ENCODE measurements at regions not wholly inside any gene's neighbourhood (a gene's known extent, or its start where the extent isn't known, plus 50 kb on each side); places are given as distances from the start of the nearest gene placed in this dataset.

GRCh38 chr5:168056499-168057182, 234.8 kb upstream of the WWC1 start:
- no peak for DNase-seq (ENCODE audit: low spot score)

GRCh38 chr5:168057905-168058304, 233.5 kb upstream of the WWC1 start:
- no peak for DNase-seq (ENCODE audit: low spot score)

- DNase-seq (ENCODE audit: low spot score): no peak
Measured at GRCh38 chr5:168059131-168059530, 232.3 kb upstream of the WWC1 start.

GRCh38 chr5:168062239-168062638, 229.2 kb upstream of the WWC1 start:
- no peak for DNase-seq (ENCODE audit: low spot score)

- DNase-seq (ENCODE audit: low spot score): no peak
Measured at GRCh38 chr5:168064457-168064856, 227.0 kb upstream of the WWC1 start.

GRCh38 chr5:168064933-168065622, 226.4 kb upstream of the WWC1 start:
- no peak for DNase-seq (ENCODE audit: low spot score)

- DNase-seq (ENCODE audit: low spot score): no peak
Measured at GRCh38 chr5:168066536-168067208, 224.8 kb upstream of the WWC1 start.

- DNase-seq (ENCODE audit: low spot score): no peak
Measured at GRCh38 chr5:168070761-168071160, 220.7 kb upstream of the WWC1 start.

GRCh38 chr5:168072665-168073064, 218.8 kb upstream of the WWC1 start:
- DNase-seq (ENCODE audit: low spot score): no peak

- no peak for DNase-seq (ENCODE audit: low spot score)
Measured at GRCh38 chr5:168073311-168073710, 218.1 kb upstream of the WWC1 start.

- no peak for DNase-seq (ENCODE audit: low spot score)
Measured at GRCh38 chr5:168073991-168074800, 217.2 kb upstream of the WWC1 start.

- no peak for DNase-seq (ENCODE audit: low spot score)
Measured at GRCh38 chr5:168075387-168075786, 216.1 kb upstream of the WWC1 start.

- DNase-seq (ENCODE audit: low spot score): no peak
Measured at GRCh38 chr5:168076561-168076991, 214.9 kb upstream of the WWC1 start.

GRCh38 chr5:168085261-168086031, 206.0 kb upstream of the WWC1 start:
- DNase-seq (ENCODE audit: low spot score): no peak

- DNase-seq (ENCODE audit: low spot score): no peak
Measured at GRCh38 chr5:168086104-168086610, 205.3 kb upstream of the WWC1 start.

GRCh38 chr5:168086746-168087145, 204.7 kb upstream of the WWC1 start:
- DNase-seq (ENCODE audit: low spot score): no peak

- no peak for DNase-seq (ENCODE audit: low spot score)
Measured at GRCh38 chr5:168088410-168089173, 202.9 kb upstream of the WWC1 start.

- DNase-seq (ENCODE audit: low spot score): no peak
Measured at GRCh38 chr5:168089201-168089887, 202.1 kb upstream of the WWC1 start.

- no peak for DNase-seq (ENCODE audit: low spot score)
Measured at GRCh38 chr5:168092209-168093185, 198.9 kb upstream of the WWC1 start.
